LNCAP (cell line): ENCODE measurements at regions not wholly inside any gene's neighbourhood (a gene's known extent, or its start where the extent isn't known, plus 50 kb on each side); places are given as distances from the start of the nearest gene placed in this dataset.

Experiments
- CTCF ChIP-seq: fragments of 450-650 bp; IDR thresholded peaks from 2 replicates; pipeline ENCODE4 v1.5.1; 2017; ENCODE audit warnings: mild to moderate bottlenecking

- no peak for TF ChIP-seq CTCF
These were observed 256.8 kb downstream of the NFATC2 start for GRCh38 chr20:51285684-51286083.

- TF ChIP-seq CTCF: no peak
These were observed 257.6 kb downstream of the NFATC2 start for GRCh38 chr20:51284871-51285270.

GRCh38 chr20:51284176-51284575, 258.3 kb downstream of the NFATC2 start:
- TF ChIP-seq CTCF: no peak

- no peak for TF ChIP-seq CTCF
These were observed 258.6 kb upstream of the KCNG1 start for GRCh38 chr20:51281521-51281920.

GRCh38 chr20:51280047-51280446, 257.1 kb upstream of the KCNG1 start:
- TF ChIP-seq CTCF: no peak

GRCh38 chr20:51277961-51278360, 255.1 kb upstream of the KCNG1 start:
- no peak for TF ChIP-seq CTCF

- no peak for TF ChIP-seq CTCF
These were observed 253.4 kb upstream of the KCNG1 start for GRCh38 chr20:51276296-51276695.

GRCh38 chr20:51275826-51276225, 252.9 kb upstream of the KCNG1 start:
- no peak for TF ChIP-seq CTCF
